GM12873 (cell line): ENCODE measurements at regions not wholly inside any gene's neighbourhood (a gene's known extent, or its start where the extent isn't known, plus 50 kb on each side); places are given as distances from the start of the nearest gene placed in this dataset.

Source experiments
- TF ChIP-seq, protein P1 (sequence below): IDR thresholded peaks from 2 replicates; pipeline ENCODE4 v1.5.1; 2012; ENCODE audit warnings: low read depth, mild to moderate bottlenecking, moderate library complexity, low read length, control low read depth; ENCODE audit not compliant: insufficient read depth; ENCODE audit errors: missing control alignments

DNA sequence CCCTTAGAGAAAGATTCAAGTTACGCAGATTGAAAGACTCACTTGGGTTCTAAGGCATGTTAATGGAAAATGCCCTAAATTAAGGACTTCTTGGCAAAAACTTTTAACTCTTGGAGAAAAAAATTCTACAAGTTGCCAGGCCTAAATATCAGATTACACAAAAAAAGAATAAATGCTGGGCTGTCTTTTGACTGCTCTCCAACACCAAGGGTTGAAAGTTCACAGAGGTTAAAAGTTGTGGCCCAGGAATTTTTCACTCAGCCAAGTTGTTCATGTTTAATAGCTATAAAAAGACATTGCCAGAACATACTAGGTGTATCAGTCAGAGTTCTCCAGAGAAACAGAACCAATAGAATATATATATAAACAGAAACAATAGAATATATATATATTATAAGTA is 204.3 kb upstream of the ADRA1D start:
- TF ChIP-seq, protein P1, sequence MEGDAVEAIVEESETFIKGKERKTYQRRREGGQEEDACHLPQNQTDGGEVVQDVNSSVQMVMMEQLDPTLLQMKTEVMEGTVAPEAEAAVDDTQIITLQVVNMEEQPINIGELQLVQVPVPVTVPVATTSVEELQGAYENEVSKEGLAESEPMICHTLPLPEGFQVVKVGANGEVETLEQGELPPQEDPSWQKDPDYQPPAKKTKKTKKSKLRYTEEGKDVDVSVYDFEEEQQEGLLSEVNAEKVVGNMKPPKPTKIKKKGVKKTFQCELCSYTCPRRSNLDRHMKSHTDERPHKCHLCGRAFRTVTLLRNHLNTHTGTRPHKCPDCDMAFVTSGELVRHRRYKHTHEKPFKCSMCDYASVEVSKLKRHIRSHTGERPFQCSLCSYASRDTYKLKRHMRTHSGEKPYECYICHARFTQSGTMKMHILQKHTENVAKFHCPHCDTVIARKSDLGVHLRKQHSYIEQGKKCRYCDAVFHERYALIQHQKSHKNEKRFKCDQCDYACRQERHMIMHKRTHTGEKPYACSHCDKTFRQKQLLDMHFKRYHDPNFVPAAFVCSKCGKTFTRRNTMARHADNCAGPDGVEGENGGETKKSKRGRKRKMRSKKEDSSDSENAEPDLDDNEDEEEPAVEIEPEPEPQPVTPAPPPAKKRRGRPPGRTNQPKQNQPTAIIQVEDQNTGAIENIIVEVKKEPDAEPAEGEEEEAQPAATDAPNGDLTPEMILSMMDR, result no peak

DNA sequence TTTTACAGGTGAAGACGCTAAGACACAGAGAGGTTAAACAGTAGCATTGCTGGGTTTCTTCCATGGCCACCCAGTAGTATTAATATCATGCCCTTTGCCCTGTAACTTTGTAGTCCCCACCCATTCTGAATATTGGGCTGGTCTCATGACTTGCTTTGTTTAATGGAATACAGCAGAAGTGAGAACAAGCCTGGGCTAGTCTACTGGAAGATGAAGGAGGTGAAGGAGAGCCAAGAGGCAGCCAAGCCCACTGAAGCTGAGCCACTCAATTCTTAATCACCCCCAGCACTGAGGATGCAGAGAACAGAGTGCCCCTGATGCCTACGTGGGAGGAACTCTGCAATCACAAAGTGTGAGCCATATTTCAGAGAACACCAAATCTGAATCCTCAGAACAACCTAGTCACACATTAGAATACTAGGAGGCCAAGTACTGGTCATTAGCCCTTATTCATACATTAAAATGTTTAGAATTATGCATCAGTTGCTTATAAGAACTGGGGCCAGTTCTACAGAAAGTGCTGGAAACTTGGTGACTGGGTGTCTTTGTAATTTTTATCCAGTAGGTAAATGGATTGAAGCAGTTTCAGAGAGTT is 202.5 kb upstream of the ADRA1D start:
- TF ChIP-seq, protein P1, result no peak

DNA sequence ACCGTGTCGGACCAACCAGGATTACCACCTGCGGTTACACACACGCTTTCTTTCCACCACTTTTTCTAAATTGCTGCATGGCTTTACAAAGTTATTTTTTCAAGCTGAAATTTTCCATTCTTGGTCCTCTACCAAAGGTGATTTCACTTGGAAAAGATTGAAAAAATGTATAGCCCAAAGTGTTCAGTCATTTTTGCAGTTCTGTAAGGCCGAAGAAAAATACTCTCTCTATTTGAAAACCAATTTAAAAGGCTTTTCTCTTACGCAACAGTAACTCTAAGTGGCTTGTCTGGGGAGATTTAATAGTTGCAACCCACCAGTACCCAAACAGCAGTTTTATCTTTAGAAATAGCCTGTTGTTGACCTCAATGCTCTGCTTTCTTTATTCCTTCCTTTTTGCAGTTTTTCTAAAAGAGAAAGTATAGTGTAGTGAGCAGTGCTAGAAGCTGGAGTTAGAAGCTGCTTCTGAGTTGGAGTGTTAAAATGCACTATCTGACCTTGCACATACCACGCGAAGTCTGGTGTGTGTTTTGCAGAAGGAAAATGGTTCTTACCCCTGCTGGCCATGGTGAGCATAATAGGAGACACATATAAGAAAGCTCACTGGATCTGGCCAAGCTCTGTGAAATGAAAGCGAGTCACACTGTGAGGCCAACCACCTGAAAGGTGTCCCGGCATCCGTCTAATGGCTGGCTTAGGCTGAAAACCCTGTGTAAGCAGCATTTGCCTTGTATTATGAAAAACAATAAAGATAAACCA is 201.0 kb upstream of the ADRA1D start:
- TF ChIP-seq, protein P1, result peak; percentile 27

DNA sequence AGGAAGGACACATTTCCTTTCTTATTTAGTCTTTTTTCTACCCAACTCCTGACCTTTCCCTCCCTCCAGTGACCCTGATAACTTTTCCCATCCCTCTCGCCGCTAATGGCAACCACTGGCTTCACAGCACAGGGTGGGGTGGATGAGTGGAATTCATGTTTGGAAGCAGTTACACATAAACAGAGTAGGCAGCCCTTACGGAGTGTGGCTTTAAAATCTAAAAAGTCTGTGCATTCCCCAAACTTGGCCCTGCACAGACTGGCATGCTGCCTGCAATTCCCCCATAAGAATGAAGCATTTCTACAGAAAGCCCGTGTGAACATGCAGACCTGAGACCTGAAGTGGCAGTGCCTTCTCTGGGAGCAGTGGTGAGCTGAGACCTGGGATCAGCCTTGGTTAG is 196.7 kb upstream of the ADRA1D start:
- TF ChIP-seq, protein P1, result no peak

DNA sequence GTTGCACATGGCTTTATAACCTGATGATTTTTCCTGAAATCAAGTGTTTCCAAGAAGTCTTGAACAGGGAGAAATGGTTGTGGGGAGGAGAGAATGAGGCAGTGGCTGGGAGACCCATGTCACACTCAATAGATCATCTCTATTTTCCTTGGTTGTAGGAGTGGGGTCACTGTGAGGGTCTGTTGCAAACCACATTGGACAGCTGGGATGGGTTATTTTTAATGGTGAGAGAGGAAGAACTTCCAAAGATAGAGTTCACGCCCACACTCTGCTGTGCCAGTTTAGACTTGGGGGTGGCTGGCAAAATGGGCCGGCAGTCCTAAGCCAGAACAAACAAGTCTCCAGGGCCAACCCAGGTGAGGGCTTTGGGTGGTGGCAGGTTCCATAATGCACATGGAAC is 196.2 kb upstream of the ADRA1D start:
- TF ChIP-seq, protein P1, result no peak

DNA sequence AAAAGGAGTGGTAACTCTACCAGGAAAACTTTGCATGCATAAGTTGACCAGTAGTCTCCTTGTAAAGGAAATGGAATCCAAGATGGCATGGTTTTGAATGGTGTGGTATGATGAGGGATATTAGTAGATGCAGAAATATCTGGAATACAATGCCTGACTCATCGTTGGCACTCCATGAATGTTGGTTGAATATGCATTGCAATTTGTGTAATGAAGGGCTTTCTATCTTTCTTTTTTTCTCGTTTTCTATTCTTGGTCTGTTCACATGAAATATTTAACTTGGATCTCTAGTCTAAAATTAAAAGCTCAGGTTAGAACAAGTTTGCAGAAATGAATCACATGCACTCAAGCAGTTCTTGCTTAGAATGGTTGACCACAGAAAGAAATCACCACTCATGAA is 195.3 kb upstream of the ADRA1D start:
- TF ChIP-seq, protein P1, result no peak

DNA sequence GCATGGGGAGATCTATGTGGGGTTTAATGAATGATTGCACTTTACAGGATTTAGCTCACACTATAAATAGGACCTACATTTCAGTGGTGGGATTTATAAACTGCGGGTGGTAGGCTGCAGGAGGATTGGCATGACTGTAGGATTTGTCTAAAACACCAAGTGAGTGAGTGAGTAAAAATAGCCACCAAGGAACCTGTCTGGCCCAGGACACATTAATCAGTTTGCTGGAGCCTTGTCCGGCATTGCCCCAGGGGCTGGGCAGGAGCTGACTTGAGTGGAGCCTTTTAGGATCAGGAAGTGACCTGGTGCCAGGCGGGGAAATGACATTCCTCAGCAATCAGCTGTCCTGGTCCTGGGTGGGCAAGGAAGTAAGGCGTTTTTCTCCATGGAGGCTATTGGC is 193.9 kb upstream of the ADRA1D start:
- TF ChIP-seq, protein P1, result no peak
